RWPE1 (cell line): ENCODE measurements at regions not wholly inside any gene's neighbourhood (a gene's known extent, or its start where the extent isn't known, plus 50 kb on each side); places are given as distances from the start of the nearest gene placed in this dataset.

ENCODE experiments used
- CTCF ChIA-PET: fragments of 350-600 bp; sonication (Branson Sonifier 250); formaldehyde crosslinking; extraction: SDS; loops from one replicate; lab custom pipeline; 2021; lab: Yijun Ruan, JAX
- POLR2A ChIA-PET: fragments of 400-600 bp; formaldehyde crosslinking; extraction: SDS; loops from one replicate; lab custom pipeline; 2020; ENCODE audit warnings: antibody characterized with exemption; ENCODE audit not compliant: low non-redundant PET; lab: Yijun Ruan, JAX
- DNase-seq: peaks from one replicate; pipeline ENCODE4 v3.0.0; 2012; ENCODE audit warnings: low spot score
- H3K27ac ChIP-seq: fragments of 450-650 bp; 2 replicates; pipeline ENCODE4 v1.5.1; 2017
- CTCF ChIP-seq: fragments of 450-650 bp; conservative IDR thresholded peaks from 2 replicates; pipeline ENCODE4 v1.5.1; 2017; ENCODE audit warnings: low read depth, mild to moderate bottlenecking

- no peak for DNase-seq
- ChIA-PET POLR2A (no interaction called here), CTCF (no interaction called here)
- H3K27ac ChIP-seq: no peak overlapping the region
- TF ChIP-seq CTCF: no peak
Observed at GRCh38 chr11:92852229-92852628, 117.2 kb upstream of the MTNR1B start.

- DNase-seq: peak; percentile 57
- peak overlapping the region; percentile 43; the same call in 1 of the 2 replicates for H3K27ac ChIP-seq
- ChIA-PET POLR2A (no interaction called here), CTCF (no interaction called here)
- no peak for TF ChIP-seq CTCF
Observed at GRCh38 chr11:92852946-92853345, 116.5 kb upstream of the MTNR1B start.

- H3K27ac ChIP-seq: no peak overlapping the region; the same call in 1 of the 2 replicates
- ChIA-PET POLR2A (no interaction called here), CTCF (interaction anchor here (0.9 kb wide), 1 partner anchor 361 kb away, joined by 4 read pairs; no protein-coding TSS in a partner anchor)
- no peak for DNase-seq
- no peak for TF ChIP-seq CTCF
Observed at GRCh38 chr11:92854162-92854561, 115.3 kb upstream of the MTNR1B start.

GRCh38 chr11:92854952-92855351, 114.5 kb upstream of the MTNR1B start:
- ChIA-PET CTCF (interaction anchor here (0.7 kb wide), 1 partner anchor 20 kb away, joined by 3 read pairs; no protein-coding TSS in a partner anchor), POLR2A (interaction anchor here (0.6 kb wide), 1 partner anchor 802 kb away, joined by 3 read pairs; no protein-coding TSS in a partner anchor)

GRCh38 chr11:92855607-92856405, 113.6 kb upstream of the MTNR1B start:
- DNase-seq: no peak
- no peak overlapping the region for H3K27ac ChIP-seq
- POLR2A ChIA-PET: interaction anchor here (0.7 kb wide), 1 partner anchor 9 kb away, joined by 10 read pairs; no protein-coding TSS in a partner anchor
- no peak for TF ChIP-seq CTCF
- CTCF ChIA-PET: interaction anchor here (0.7 kb wide), 1 partner anchor 475 kb away, joined by 5 read pairs; no protein-coding TSS in a partner anchor

More at GRCh38 chr11:92854952-92855351, 114.5 kb upstream of the MTNR1B start:
- DNase-seq: no peak
- TF ChIP-seq CTCF: no peak
- no peak overlapping the region for H3K27ac ChIP-seq

GRCh38 chr11:92857407-92857806, 112.0 kb upstream of the MTNR1B start:
- no peak for DNase-seq
- CTCF ChIA-PET: no interaction called here
- TF ChIP-seq CTCF: no peak
- POLR2A ChIA-PET: no interaction called here
- H3K27ac ChIP-seq: no peak overlapping the region
